GM12892 (cell line): ENCODE measurements at regions not wholly inside any gene's neighbourhood (a gene's known extent, or its start where the extent isn't known, plus 50 kb on each side); places are given as distances from the start of the nearest gene placed in this dataset.

ENCODE experiments used
- POLR2A ChIP-seq: IDR thresholded peaks from 2 replicates; pipeline ENCODE4 v1.6.1; 2011; ENCODE audit warnings: low read depth, low read length, control low read depth
- TAF1 ChIP-seq: IDR thresholded peaks from 2 replicates; pipeline ENCODE4 v1.6.1; 2011; ENCODE audit warnings: low read depth, mild to moderate bottlenecking, control low read depth, low read length, borderline replicate concordance

GRCh38 chr2:187834787-187835186 lies 280.6 kb upstream of the TFPI start:
- no peak for TF ChIP-seq POLR2A
- TF ChIP-seq TAF1: no peak
